ENCODE measurements at regions not wholly inside any gene's neighbourhood (a gene's known extent, or its start where the extent isn't known, plus 50 kb on each side); places are given as distances from the start of the nearest gene placed in this dataset.
A peak's percentile ranks its signal among the peaks of the same experiment; 100 is the strongest.

- DNase-seq, result no peak
Measured at GRCh38 chr3:107250221-107250620, 127.0 kb upstream of the CCDC54 start.

DNA sequence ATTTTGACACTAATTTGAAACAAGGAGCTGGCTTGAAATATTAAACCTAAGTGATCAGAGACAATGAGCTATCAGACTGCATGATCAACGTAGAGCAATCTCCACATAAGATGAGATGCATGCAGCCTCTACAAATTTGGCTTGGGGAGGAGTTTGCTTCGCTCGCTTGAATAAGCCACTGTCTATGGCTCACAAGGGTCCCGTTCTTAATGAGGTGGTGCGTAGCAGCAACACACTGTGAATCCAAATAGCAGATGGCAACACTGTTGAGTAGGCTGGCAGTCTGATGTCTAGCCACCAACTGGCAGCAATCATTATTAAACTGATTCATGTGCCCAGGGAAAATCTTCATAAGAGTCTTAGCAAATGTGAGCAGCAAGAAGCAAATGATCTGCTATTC is 125.4 kb upstream of the CCDC54 start:
- DNase-seq, result no peak

DNA sequence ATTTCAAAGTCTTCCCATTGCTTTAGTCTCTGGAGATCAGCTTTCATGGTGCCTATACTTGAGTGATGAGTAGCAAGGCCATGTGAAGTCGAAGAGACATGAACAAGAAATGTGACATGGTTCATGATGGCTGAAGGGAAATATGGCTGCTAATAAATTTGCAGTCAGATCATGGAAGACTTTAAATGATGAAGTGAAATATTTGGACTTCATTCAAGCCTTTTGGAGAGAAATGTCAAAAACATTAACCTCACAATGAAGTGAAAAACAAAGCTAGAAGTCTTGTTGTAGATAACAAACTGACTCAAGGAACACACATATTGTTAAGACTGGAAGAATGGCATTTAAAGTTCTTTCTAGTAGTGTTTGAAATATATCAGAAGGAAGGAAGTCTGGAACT is 120.3 kb upstream of the CCDC54 start:
- DNase-seq, result no peak

DNA sequence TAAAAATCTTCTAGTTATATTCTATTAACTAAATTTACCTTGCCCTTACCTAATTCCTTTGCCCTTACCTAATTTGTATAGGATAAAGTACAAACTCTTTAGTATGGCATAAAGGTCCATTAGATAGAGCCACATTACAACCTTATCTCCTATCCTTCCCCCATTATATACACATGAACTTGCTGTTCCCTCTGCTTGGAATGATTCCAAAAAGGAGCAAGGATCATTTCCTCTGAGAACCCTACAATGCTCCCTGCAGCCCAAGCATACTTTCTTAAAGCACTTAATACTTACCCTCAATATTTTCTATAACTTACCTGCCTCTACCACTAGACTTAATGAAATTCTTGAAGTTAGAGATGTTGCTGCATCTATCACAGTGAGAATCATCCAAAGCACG is 118.9 kb upstream of the CCDC54 start:
- no peak for DNase-seq

DNA sequence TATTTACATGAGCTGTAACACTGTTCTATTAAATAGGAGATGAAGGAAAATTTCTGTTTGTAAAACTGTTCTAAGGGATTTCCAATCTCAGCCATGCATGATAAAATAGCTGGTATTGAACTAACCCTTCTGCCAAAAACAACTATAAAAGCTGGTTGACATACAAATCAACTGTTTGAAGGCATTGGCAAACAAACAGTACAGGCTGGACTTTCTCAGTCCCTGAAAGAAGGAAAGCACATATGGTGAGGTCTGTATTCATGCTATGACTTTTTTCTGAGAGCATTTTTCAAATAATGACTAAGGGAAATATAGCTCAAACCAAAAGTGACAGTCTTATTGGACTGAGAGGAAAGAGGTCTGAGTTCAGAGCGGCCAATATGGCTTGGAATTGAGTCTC is 117.0 kb upstream of the CCDC54 start:
- DNase-seq, result no peak

DNA sequence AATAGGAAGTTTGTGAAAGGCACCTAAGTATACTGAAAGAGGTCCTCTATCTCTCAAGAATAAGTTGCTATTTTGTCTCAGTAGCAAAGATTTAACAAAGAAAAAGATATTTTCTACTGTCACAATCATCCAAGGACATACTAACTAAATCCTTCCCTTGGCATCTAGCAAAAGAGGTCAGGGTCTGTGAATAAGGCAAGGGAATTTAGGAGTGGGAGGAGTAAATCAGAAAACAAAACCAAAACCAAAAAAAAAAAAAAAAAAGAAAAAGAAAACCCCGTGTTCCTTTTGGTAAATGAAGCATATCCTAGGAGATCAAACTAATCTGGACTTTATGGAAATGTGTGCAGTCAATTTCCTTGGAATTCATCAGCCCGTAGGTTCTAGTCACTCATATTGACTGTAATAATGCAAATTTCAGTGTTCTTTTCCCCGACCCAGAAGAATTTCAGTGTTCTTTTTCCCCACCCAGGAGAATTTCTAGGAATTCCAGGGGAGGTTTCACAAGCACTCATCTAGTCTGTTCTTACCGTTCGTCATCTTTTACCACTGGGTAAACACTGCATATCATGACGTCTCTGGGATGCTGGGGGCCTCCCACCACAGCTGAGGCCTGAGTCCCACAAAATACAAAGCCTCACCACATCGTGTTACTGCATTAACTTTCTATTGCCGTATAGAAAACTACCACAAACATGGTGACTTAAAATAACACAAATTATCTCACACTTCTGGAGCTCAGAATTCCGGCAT is 113.8 kb upstream of the CCDC54 start:
- DNase-seq, result no peak

- no peak for DNase-seq
Measured at GRCh38 chr3:107264888-107265287, 112.4 kb upstream of the CCDC54 start.

GRCh38 chr3:107265526-107265925 is 111.7 kb upstream of the CCDC54 start:
- no peak for DNase-seq

- no peak for DNase-seq
Measured at GRCh38 chr3:107268469-107268868, 108.8 kb upstream of the CCDC54 start.

DNA sequence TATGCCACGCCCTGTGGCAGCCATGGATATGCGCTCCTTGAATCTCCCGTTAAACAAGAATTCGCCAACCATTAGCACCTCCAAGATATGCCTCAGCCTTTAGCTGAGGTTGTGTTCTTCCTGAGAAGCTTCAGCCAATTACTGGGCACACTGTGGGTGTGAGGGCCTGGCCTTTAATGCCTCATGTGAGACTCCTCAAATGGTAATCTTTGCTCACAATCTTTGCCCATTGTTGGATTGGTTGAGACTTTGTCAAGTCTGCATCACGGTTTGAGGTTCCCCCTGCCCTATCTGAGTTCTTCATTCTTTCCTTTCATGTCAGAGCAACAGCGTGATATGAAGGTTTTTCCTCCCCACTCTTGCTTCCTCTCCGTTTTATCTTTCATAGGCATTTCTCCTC is 108.1 kb upstream of the CCDC54 start:
- DNase-seq, result no peak

GRCh38 chr3:107271787-107272387 is 105.4 kb upstream of the CCDC54 start:
- peak; percentile 20 for DNase-seq

GRCh38 chr3:107272471-107272870 is 104.8 kb upstream of the CCDC54 start:
- no peak for DNase-seq

- no peak for DNase-seq
Measured at GRCh38 chr3:107272885-107273284, 104.4 kb upstream of the CCDC54 start.

GRCh38 chr3:107273771-107274170 is 103.5 kb upstream of the CCDC54 start:
- no peak for DNase-seq

DNA sequence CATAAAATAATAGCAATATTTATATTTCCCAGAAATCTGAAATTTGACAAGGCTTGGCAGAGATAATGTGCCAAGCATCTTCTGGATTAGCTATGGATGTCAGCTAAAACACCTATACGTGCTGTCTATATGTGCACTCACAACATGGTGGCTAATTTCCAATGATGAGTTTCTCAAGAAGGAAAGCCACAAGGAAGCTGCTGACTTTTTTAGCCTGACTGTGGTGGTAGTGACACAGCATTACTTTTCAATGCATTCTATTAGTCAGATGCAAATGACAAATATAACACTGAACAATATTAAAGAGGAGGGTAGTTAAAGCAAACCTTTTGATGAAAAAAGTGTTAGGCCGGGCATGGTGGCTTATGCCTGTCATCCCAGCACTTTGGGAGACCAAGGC is 101.7 kb upstream of the CCDC54 start:
- DNase-seq, result no peak

- DNase-seq, result no peak
Measured at GRCh38 chr3:107283948-107284347, 93.3 kb upstream of the CCDC54 start.

GRCh38 chr3:107284612-107285011 is 92.6 kb upstream of the CCDC54 start:
- no peak for DNase-seq

- no peak for DNase-seq
Measured at GRCh38 chr3:107285197-107285596, 92.0 kb upstream of the CCDC54 start.

- no peak for DNase-seq
Measured at GRCh38 chr3:107289354-107289753, 87.9 kb upstream of the CCDC54 start.

GRCh38 chr3:107294117-107294516 is 83.1 kb upstream of the CCDC54 start:
- no peak for DNase-seq

DNA sequence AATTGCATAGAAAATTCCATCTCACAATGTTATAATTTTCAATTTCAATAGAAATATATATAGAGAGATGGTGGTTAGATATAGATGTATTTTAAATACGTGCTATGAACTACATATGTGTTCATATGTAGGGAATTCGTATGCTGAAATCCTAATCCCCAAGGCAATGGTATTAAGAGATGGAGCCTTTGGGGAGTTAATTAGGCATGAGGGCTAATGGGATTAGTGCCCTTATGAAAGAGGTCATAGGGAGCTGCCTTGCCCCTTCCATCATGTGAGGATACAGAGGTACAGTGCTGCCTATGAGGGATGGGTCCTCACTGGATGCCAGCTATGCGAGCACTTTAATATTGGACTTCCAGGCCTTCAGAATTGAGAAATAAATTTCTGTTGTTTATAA is 79.6 kb upstream of the CCDC54 start:
- no peak for DNase-seq

- DNase-seq, result no peak
Measured at GRCh38 chr3:107307205-107307604, 70.0 kb upstream of the CCDC54 start.

GRCh38 chr3:107308716-107309115 is 68.5 kb upstream of the CCDC54 start:
- no peak for DNase-seq

GRCh38 chr3:107309312-107309711 is 67.9 kb upstream of the CCDC54 start:
- no peak for DNase-seq

DNA sequence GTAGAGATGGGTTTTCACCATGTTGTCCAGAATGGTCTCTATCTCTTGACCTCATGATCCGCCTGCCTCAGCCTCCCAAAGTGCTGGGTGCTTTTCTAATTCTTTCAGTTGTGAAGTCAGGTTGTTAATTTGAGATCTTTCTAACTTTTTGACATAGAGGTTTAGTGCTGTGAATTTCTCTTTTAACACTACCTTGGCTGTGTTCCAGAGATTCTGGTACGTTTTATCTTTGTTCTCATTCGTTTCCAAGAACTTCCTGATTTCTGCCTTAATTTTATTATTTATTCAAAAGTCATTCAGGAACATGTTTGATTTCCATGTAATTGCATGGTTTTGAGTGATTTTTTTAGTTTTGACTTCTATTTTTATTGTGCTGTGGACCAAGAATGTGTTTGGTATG is 63.5 kb upstream of the CCDC54 start:
- DNase-seq, result no peak
